ENCODE measurements at regions not wholly inside any gene's neighbourhood (a gene's known extent, or its start where the extent isn't known, plus 50 kb on each side); places are given as distances from the start of the nearest gene placed in this dataset.

GRCh38 chr11:115958089-115959000 is 454.1 kb upstream of the CADM1 start:
- H3K27ac Mint-ChIP-seq: no peak overlapping the region

GRCh38 chr11:115955803-115956202 is 451.6 kb upstream of the CADM1 start:
- Mint-ChIP-seq H3K36me3 (peaks cover 9% of the 10 kb centered on the region in 2 donors), H3K27ac (no peak overlapping the region), H3K27me3 (peaks cover 0 to 14% (median 11%) of the 10 kb centered on the region in 3 donors), H3K9me3 (peaks cover 5 to 13% (median 11%) of the 10 kb centered on the region in 7 donors), H3K4me1 (no peaks in the 10 kb centered on the region), H3K4me3 (no peak overlapping the region)
- ATAC-seq (ENCODE audit: low read depth in 2 of 2) (no peak), DNase-seq (no peak)

More at GRCh38 chr11:115958089-115959000, 454.1 kb upstream of the CADM1 start:
- Mint-ChIP-seq H3K4me3 (no peak overlapping the region), H3K27me3 (peaks cover 0 to 16% (median 14%) of the 10 kb centered on the region in 3 donors), H3K36me3 (no peaks in the 10 kb centered on the region), H3K4me1 (no peaks in the 10 kb centered on the region), H3K9me3 (peaks cover 0 to 4% (median 0%) of the 10 kb centered on the region in 7 donors)
- ATAC-seq (ENCODE audit: low read depth in 2 of 2): no peak
- no peak for DNase-seq

GRCh38 chr11:115950660-115951059 is 446.4 kb upstream of the CADM1 start:
- ATAC-seq (ENCODE audit: low read depth in 2 of 2): no peak
- Mint-ChIP-seq H3K27me3 (no peaks in the 10 kb centered on the region), H3K9me3 (peaks cover 12 to 42% (median 28%) of the 10 kb centered on the region in 7 donors)

GRCh38 chr11:115944596-115944995 is 440.4 kb upstream of the CADM1 start:
- DNase-seq (no peak), ATAC-seq (ENCODE audit: low read depth in 2 of 2) (no peak)
- no peaks in the 10 kb centered on the region for H3K4me1 Mint-ChIP-seq
- H3K27ac Mint-ChIP-seq: no peak overlapping the region
- no peaks in the 10 kb centered on the region for H3K27me3 Mint-ChIP-seq
- no peak overlapping the region for H3K4me3 Mint-ChIP-seq
- H3K36me3 Mint-ChIP-seq: peaks cover 0 to 8% of the 10 kb centered on the region in 2 donors
- peaks cover 5 to 25% (median 10%) of the 10 kb centered on the region in 7 donors for H3K9me3 Mint-ChIP-seq

More at GRCh38 chr11:115950660-115951059, 446.4 kb upstream of the CADM1 start:
- peaks cover 9 to 17% of the 10 kb centered on the region in 2 donors for H3K36me3 Mint-ChIP-seq
- H3K4me1 Mint-ChIP-seq: no peaks in the 10 kb centered on the region
- no peak overlapping the region for H3K4me3 Mint-ChIP-seq
- no peak for DNase-seq
- no peak overlapping the region for H3K27ac Mint-ChIP-seq

GRCh38 chr11:115942011-115942410 is 437.8 kb upstream of the CADM1 start:
- Mint-ChIP-seq H3K36me3 (no peaks in the 10 kb centered on the region), H3K27me3 (peaks cover 0 to 4% (median 0%) of the 10 kb centered on the region in 3 donors), H3K9me3 (peaks cover 0 to 13% (median 4%) of the 10 kb centered on the region in 7 donors), H3K4me1 (no peaks in the 10 kb centered on the region), H3K27ac (no peak overlapping the region), H3K4me3 (peak overlapping the region in 1 of 8 donors; percentile 52)
- DNase-seq: no peak
- no peak for ATAC-seq (ENCODE audit: low read depth in 2 of 2)

GRCh38 chr11:115941481-115941993 is 437.3 kb upstream of the CADM1 start:
- H3K36me3 Mint-ChIP-seq: no peaks in the 10 kb centered on the region
- no peak overlapping the region for H3K27ac Mint-ChIP-seq
- H3K4me1 Mint-ChIP-seq: no peaks in the 10 kb centered on the region
- ATAC-seq (ENCODE audit: low read depth in 2 of 2) (no peak), DNase-seq (no peak)
- no peak overlapping the region for H3K4me3 Mint-ChIP-seq
- peaks cover 0 to 4% (median 0%) of the 10 kb centered on the region in 3 donors for H3K27me3 Mint-ChIP-seq
- peaks cover 0 to 13% (median 4%) of the 10 kb centered on the region in 7 donors for H3K9me3 Mint-ChIP-seq

- peak overlapping the region in 1 of 8 donors; percentile 1 for H3K4me3 Mint-ChIP-seq
- no peaks in the 10 kb centered on the region for H3K4me1 Mint-ChIP-seq
Observed at GRCh38 chr11:115941044-115941443, 436.8 kb upstream of the CADM1 start.

GRCh38 chr11:115939731-115940421 is 435.7 kb upstream of the CADM1 start:
- ATAC-seq (ENCODE audit: low read depth in 2 of 2) (no peak), DNase-seq (no peak)
- Mint-ChIP-seq H3K4me3 (no peak overlapping the region), H3K27me3 (peaks cover 0 to 6% (median 4%) of the 10 kb centered on the region in 3 donors), H3K36me3 (no peaks in the 10 kb centered on the region), H3K9me3 (peaks cover 0 to 14% (median 1%) of the 10 kb centered on the region in 7 donors), H3K27ac (no peak overlapping the region), H3K4me1 (no peaks in the 10 kb centered on the region)

More at GRCh38 chr11:115941044-115941443, 436.8 kb upstream of the CADM1 start:
- H3K27me3 Mint-ChIP-seq: peaks cover 0 to 4% (median under 1%) of the 10 kb centered on the region in 3 donors
- no peak for ATAC-seq (ENCODE audit: low read depth in 2 of 2)
- no peak overlapping the region for H3K27ac Mint-ChIP-seq
- peaks cover 0 to 13% (median 1%) of the 10 kb centered on the region in 7 donors for H3K9me3 Mint-ChIP-seq
- no peak for DNase-seq
- H3K36me3 Mint-ChIP-seq: no peaks in the 10 kb centered on the region

GRCh38 chr11:115939104-115939730 is 435.0 kb upstream of the CADM1 start:
- H3K27me3 Mint-ChIP-seq: peaks cover 0 to 6% (median 4%) of the 10 kb centered on the region in 3 donors
- H3K9me3 Mint-ChIP-seq: peaks cover 0 to 20% (median 1%) of the 10 kb centered on the region in 7 donors
- H3K4me3 Mint-ChIP-seq: no peak overlapping the region
- no peak for ATAC-seq (ENCODE audit: low read depth in 2 of 2)
- no peak for DNase-seq
- H3K4me1 Mint-ChIP-seq: no peaks in the 10 kb centered on the region
- no peak overlapping the region for H3K27ac Mint-ChIP-seq
- H3K36me3 Mint-ChIP-seq: no peaks in the 10 kb centered on the region

- Mint-ChIP-seq H3K4me1 (peaks cover 0 to 2% (median 0%) of the 10 kb centered on the region in 3 donors), H3K36me3 (no peaks in the 10 kb centered on the region), H3K9me3 (peaks cover 0 to 16% (median 1%) of the 10 kb centered on the region in 7 donors), H3K27me3 (peaks cover 0 to 6% (median 4%) of the 10 kb centered on the region in 3 donors), H3K4me3 (no peak overlapping the region), H3K27ac (no peak overlapping the region)
- DNase-seq: no peak
- ATAC-seq (ENCODE audit: low read depth in 2 of 2): no peak
Observed at GRCh38 chr11:115933564-115933963, 429.3 kb upstream of the CADM1 start.

- H3K9me3 Mint-ChIP-seq: peaks cover 0 to 22% (median 3%) of the 10 kb centered on the region in 7 donors
- no peak overlapping the region for H3K27ac Mint-ChIP-seq
- H3K4me3 Mint-ChIP-seq: no peak overlapping the region
- ATAC-seq (ENCODE audit: low read depth in 2 of 2) (no peak), DNase-seq (no peak)
- H3K27me3 Mint-ChIP-seq: peaks cover 0 to 6% (median 0%) of the 10 kb centered on the region in 3 donors
- H3K4me1 Mint-ChIP-seq: peaks cover 0 to 2% (median 0%) of the 10 kb centered on the region in 3 donors
- no peaks in the 10 kb centered on the region for H3K36me3 Mint-ChIP-seq
Observed at GRCh38 chr11:115931548-115932083, 427.4 kb upstream of the CADM1 start.

- Mint-ChIP-seq H3K27ac (no peak overlapping the region), H3K4me3 (peak overlapping the region in 1 of 8 donors; percentile 41), H3K36me3 (no peaks in the 10 kb centered on the region), H3K27me3 (peaks cover 0 to 5% (median 0%) of the 10 kb centered on the region in 3 donors), H3K4me1 (peaks cover 0 to 2% (median 0%) of the 10 kb centered on the region in 3 donors), H3K9me3 (peaks cover 0 to 21% (median 3%) of the 10 kb centered on the region in 7 donors)
- DNase-seq (no peak), ATAC-seq (ENCODE audit: low read depth in 2 of 2) (no peak)
Observed at GRCh38 chr11:115930886-115931547, 426.8 kb upstream of the CADM1 start.
